Activated CD4-positive, alpha-beta T cell treated with anti-CD3 and anti-CD28 coated beads, Interleukin-2, amount 10 ng/mL, durations not matched to agents 24 days and 14 days (primary cell): ENCODE measurements at regions not wholly inside any gene's neighbourhood (a gene's known extent, or its start where the extent isn't known, plus 50 kb on each side); places are given as distances from the start of the nearest gene placed in this dataset.

Source experiments
- DNase-seq: peaks from one replicate; pipeline ENCODE4 v3.0.0; 2022
- H3K27ac Mint-ChIP-seq: one replicate; pipeline ENCODE4 v1.8.0; 2022; ENCODE audit warnings: mild to moderate bottlenecking, mixed read lengths
- H3K27me3 Mint-ChIP-seq: one replicate; pipeline ENCODE4 v1.8.0; 2022; ENCODE audit warnings: mixed read lengths
- H3K36me3 Mint-ChIP-seq: one replicate; pipeline ENCODE4 v1.8.0; 2022; ENCODE audit warnings: low read depth, mild to moderate bottlenecking, mixed read lengths
- H3K4me1 Mint-ChIP-seq: one replicate; pipeline ENCODE4 v1.8.0; 2021; ENCODE audit warnings: mixed read lengths
- H3K4me3 Mint-ChIP-seq: one replicate; pipeline ENCODE4 v1.8.0; 2022; ENCODE audit warnings: mild to moderate bottlenecking, moderate library complexity, mixed read lengths
- H3K9me3 Mint-ChIP-seq: one replicate; pipeline ENCODE4 v1.8.0; 2021; ENCODE audit warnings: mixed read lengths
- intact Hi-C: fragments of 100-400 bp; cut with micrococcal nuclease; formaldehyde crosslinking; loops from one replicate; pipeline ENCODE4 v1.15.1; 2023

DNA sequence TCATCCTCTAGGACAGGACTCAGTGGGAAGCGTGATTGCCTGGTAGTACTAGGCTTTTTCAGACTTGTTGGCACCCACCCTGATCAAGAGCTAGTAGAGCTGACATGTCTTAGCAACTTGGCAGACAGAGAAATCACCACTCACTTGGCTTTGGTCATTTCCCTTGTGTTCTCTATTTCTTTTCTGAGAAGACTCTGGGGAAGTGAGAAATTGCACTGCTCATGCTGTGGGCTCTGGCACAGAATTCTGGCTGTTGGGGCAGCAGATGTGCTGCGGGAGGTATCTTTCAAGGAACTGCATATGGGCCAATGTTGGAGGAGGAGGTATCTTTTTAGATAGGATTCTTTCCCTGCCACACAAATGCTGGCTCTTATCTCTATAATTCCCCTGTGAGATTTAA lies 529.1 kb upstream of the MEX3C start:
- H3K4me3 Mint-ChIP-seq = no peak overlapping the region
- no peak for DNase-seq
- H3K4me1 Mint-ChIP-seq = no peaks in the 10 kb centered on the region
- intact Hi-C loops = no loop called here
- no peaks in the 10 kb centered on the region for H3K27me3 Mint-ChIP-seq
- H3K36me3 Mint-ChIP-seq = no peaks in the 10 kb centered on the region
- no peaks in the 10 kb centered on the region for H3K9me3 Mint-ChIP-seq
- H3K27ac Mint-ChIP-seq = no peak overlapping the region

DNA sequence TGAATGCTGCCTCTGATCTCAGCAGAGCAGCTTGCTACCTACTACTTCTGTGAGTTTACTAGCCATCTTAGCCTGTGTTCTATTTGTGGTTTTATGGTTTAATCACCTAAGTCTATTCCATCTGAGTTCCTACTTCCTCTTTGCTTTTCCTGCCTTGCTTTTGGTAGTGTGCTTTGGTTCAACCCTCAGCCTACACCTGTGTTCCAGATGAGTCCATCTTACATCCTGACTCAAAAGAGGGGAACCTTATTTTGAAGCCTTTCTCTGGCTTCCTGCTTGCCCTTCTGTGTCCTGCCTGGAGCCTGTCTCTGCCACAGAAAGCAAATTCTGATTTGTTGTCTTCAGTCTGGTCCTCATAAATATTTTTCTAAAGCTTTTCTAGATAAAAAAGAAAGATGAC lies 530.3 kb upstream of the MEX3C start:
- H3K36me3 Mint-ChIP-seq = no peaks in the 10 kb centered on the region
- no peaks in the 10 kb centered on the region for H3K9me3 Mint-ChIP-seq
- intact Hi-C loops = no loop called here
- no peaks in the 10 kb centered on the region for H3K27me3 Mint-ChIP-seq
- H3K27ac Mint-ChIP-seq = no peak overlapping the region
- no peak overlapping the region for H3K4me3 Mint-ChIP-seq
- H3K4me1 Mint-ChIP-seq = no peaks in the 10 kb centered on the region
- no peak for DNase-seq

DNA sequence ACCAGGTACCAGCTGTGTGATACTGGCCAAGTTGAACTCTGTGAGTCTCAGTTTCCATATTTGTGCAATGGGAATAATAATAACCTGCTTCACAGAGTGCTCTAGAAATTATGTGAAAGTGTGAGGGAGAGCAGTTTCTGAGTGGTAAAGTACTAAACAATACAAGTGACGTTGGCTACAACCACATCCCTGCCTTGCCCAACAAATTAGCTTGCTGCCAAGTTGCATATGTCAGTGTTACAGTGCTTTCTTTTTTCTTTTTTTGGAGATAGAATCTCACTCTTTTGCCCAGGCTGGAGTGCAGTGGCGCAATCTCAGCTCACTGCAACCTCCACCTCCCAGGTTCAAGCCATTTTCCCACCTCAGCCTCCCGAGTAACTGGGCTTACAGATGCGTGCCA lies 533.6 kb upstream of the MEX3C start:
- intact Hi-C loops = no loop called here
- Mint-ChIP-seq H3K36me3 (no peaks in the 10 kb centered on the region), H3K4me1 (no peaks in the 10 kb centered on the region), H3K4me3 (no peak overlapping the region), H3K27me3 (no peaks in the 10 kb centered on the region), H3K9me3 (no peaks in the 10 kb centered on the region), H3K27ac (no peak overlapping the region)
- DNase-seq = no peak

DNA sequence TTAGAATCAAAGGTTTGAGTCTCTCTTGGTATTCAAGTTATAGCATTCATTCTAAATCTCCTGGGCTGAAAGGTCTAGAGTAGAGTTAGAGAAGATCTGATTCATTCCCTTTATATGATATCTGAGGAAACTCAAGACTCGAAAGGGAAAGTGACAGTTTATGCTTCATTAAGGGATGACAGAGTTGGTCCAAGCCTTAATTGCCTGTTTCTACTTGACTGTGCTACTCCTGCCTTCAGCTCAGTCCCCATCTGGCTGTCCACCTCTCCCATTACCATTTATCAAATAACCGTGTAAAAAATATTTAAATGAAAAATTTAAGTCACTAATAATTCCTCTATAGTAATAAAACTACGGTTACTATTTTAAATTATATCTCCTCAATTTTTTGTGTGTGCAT lies 537.1 kb upstream of the MEX3C start:
- DNase-seq = no peak
- no peaks in the 10 kb centered on the region for H3K36me3 Mint-ChIP-seq
- intact Hi-C loops = no loop called here
- no peaks in the 10 kb centered on the region for H3K4me1 Mint-ChIP-seq
- H3K27ac Mint-ChIP-seq = no peak overlapping the region
- H3K4me3 Mint-ChIP-seq = no peak overlapping the region
- no peaks in the 10 kb centered on the region for H3K27me3 Mint-ChIP-seq
- no peaks in the 10 kb centered on the region for H3K9me3 Mint-ChIP-seq

DNA sequence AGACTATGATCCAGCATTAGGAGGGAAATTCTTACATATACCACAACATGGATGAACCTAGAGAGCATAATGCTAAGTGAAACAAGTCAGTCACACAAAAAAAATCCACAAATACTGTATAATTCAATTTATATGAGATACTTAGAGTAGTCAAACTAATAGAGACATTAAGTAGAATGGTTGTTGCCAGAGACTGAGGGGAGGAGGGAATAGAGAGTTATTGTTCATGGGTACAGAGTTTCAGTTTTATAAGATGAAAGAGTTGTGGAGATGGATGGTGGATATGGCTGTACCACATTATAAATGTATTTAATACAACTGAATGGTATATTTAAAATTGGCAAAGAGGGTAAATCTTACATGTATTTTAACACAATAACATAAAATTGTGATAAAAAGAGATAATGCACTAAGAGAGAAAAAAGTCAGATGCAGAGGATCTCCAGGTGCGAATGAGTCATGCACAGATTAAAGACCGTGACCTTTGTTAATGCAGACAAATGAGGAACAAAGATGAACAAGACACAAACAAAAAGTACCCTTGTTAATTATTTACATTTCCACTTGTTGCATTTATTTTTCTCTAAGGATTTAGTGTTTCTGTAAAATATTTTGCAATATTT lies 541.7 kb upstream of the MEX3C start:
- no peaks in the 10 kb centered on the region for H3K27me3 Mint-ChIP-seq
- no peaks in the 10 kb centered on the region for H3K9me3 Mint-ChIP-seq
- H3K27ac Mint-ChIP-seq = no peak overlapping the region
- H3K4me3 Mint-ChIP-seq = no peak overlapping the region
- intact Hi-C loops = no loop called here
- no peaks in the 10 kb centered on the region for H3K4me1 Mint-ChIP-seq
- no peaks in the 10 kb centered on the region for H3K36me3 Mint-ChIP-seq
- no peak for DNase-seq

DNA sequence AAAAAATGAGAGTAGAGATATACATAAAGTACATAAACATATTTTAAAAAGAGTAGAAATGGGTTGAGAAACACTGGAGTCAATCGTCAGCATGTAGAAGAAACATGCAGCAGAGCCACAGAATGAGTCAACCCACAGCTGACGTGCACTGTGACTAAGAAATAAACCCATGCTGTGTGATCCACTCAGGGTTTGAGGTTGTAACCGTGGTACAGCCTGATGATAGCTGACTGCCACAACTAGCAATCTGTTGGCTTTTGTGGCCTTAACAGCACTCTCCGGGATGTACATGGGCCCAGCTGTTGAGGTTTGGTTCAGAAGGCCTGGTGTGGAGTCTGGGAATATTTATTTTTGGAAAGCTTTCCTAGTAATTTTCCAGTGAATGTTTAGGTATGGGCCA lies 554.4 kb upstream of the MEX3C start:
- Mint-ChIP-seq H3K4me1 (no peaks in the 10 kb centered on the region), H3K27me3 (no peaks in the 10 kb centered on the region), H3K36me3 (no peaks in the 10 kb centered on the region), H3K27ac (no peak overlapping the region), H3K9me3 (no peaks in the 10 kb centered on the region), H3K4me3 (no peak overlapping the region)
- no peak for DNase-seq
- intact Hi-C loops = no loop called here

DNA sequence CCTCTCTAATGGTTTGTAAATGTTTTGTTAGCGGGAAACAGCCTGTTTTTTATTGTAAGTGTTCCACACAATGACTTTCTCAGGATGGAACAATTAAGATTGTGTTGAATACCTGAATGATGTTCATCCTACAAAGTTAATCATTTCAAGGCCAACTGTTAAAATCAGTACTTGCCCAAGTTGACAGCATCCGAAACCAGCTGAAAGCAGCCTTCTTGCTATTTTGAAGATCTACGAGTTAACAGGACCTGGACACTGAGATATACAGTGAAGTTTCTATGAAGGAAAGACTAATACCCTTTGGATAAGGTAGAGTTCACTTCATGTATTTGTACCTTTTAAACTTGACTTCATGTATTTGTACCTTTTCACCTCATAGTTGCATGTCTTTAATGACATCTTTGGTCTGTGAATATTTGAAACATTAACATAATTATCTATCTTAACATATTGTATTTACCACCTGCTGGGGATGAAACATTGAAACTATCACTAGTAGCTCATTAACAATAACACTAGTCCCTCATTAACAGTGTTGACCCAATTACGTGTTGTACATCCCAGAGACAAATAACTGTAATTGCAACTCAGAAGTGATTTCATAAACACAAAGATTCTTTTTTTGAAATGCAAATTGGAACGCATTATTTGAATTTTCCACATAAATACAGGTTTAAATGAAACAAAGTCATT lies 556.0 kb upstream of the MEX3C start:
- DNase-seq = no peak
- no peaks in the 10 kb centered on the region for H3K27me3 Mint-ChIP-seq
- no peak overlapping the region for H3K4me3 Mint-ChIP-seq
- H3K9me3 Mint-ChIP-seq = no peaks in the 10 kb centered on the region
- intact Hi-C loops = no loop called here
- H3K4me1 Mint-ChIP-seq = no peaks in the 10 kb centered on the region
- no peak overlapping the region for H3K27ac Mint-ChIP-seq
- H3K36me3 Mint-ChIP-seq = no peaks in the 10 kb centered on the region

DNA sequence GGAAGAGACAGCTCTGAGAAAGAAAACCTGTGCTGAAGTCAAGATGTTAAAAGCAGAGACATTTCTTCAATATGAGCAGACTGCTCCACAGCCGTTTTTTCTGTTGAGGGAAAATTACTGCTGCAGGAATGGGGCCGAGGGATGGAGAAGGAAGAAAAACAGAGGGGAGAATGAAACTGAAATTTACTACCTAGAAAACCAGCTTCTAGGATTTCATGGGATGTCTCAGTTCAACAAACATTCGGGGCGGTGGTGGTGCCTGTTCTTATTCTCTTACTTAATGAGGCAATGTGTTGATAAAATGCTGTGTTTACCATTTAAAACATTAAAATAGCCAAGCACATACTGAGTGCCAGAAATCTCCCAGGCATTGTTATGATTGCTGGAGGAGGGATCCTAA lies 557.1 kb upstream of the MEX3C start:
- no peak overlapping the region for H3K27ac Mint-ChIP-seq
- no peaks in the 10 kb centered on the region for H3K27me3 Mint-ChIP-seq
- H3K36me3 Mint-ChIP-seq = no peaks in the 10 kb centered on the region
- no peak overlapping the region for H3K4me3 Mint-ChIP-seq
- DNase-seq = no peak
- no peaks in the 10 kb centered on the region for H3K4me1 Mint-ChIP-seq
- no peaks in the 10 kb centered on the region for H3K9me3 Mint-ChIP-seq
- intact Hi-C loops = no loop called here

DNA sequence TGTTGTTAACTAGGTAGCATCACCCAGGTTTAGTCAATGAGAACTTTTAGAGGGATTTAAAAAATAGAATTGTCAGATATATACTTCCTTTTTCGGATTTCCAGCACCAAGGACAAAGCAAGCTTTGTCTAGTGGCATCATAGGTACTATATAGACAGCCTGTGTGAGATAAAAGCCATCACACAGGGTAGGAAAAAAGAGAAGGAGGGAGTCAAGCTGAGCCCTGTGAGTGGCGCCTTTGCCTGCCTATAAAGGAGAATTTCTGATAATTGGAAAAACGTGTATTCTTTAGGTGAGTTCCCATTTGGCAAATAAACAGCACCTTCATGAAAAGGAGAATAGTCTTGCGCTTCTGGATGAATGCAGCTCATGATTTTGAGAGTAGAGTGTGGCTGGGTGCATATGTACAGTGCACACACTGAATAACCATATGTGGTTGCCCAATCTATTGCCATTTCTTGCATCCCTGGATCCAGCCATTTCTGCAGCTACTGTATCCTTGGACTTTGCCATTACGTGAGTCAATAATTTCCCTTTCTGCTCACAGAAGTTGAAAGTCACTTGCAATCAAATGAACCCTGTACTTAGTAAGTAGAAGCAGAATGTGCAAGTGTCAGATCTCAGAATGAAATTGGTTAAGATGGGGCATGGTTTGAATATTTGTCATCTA lies 559.9 kb upstream of the MEX3C start:
- no peaks in the 10 kb centered on the region for H3K9me3 Mint-ChIP-seq
- H3K4me1 Mint-ChIP-seq = no peaks in the 10 kb centered on the region
- no peak for DNase-seq
- no peak overlapping the region for H3K27ac Mint-ChIP-seq
- no peak overlapping the region for H3K4me3 Mint-ChIP-seq
- H3K36me3 Mint-ChIP-seq = no peaks in the 10 kb centered on the region
- intact Hi-C loops = no loop called here
- no peaks in the 10 kb centered on the region for H3K27me3 Mint-ChIP-seq

DNA sequence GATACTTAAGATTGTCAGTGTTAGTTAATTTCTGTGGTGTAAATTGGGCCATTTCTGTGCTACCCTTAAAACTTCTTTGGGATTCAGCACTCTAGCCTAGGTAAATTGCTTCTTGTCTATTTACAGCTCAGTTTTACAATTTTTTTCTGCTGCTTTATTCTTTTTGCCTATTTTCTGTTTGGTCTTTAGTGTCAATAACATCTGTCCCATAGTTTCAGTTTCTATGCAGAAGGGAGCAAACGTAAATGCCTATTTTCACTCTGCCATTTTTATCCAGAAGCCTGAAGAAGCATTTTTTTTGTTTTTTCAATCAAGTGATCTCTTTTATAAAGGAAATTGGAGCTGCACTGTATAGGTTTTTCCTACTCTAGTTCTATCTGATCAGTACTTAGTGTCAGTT lies 564.9 kb upstream of the MEX3C start:
- intact Hi-C loops = no loop called here
- Mint-ChIP-seq H3K4me3 (no peak overlapping the region), H3K27me3 (no peaks in the 10 kb centered on the region), H3K9me3 (no peaks in the 10 kb centered on the region), H3K27ac (no peak overlapping the region), H3K4me1 (no peaks in the 10 kb centered on the region), H3K36me3 (no peaks in the 10 kb centered on the region)
- no peak for DNase-seq

DNA sequence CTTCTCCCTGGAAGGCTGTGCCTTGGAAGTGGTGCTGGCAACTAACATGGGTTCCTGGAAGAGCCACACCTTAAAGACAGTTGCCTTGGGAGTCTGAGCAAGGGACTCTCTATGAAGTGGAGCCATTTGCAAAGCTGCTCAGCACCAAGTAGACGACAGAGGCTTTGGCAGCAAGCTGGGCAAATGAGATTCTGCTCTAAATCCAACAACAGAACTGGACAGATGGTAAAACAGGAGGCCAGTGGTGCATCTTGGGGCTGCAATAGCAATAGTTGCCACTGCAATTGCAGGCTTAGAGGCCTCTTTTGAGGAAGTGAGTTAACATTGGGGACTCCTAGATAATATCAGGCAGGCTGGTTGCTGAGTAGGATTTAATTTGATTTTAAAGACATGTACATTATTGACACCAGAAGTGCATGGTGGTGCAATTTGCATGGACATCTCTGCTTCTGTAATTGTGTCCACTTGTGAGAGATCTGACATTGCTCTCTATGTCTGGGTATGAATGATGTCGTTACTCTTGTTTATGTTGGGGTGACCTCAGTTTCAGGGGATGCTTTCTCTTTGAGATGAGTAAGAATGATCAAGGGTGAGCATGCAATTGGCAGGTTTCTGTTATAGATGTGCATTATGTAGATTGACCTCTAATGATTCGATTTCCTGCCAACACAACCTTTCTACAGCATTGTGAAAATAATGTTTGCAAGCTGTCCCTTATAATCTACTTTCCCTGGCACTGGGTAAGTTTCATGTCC lies 568.3 kb upstream of the MEX3C start:
- no peaks in the 10 kb centered on the region for H3K9me3 Mint-ChIP-seq
- intact Hi-C loops = no loop called here
- no peak for DNase-seq
- no peak overlapping the region for H3K27ac Mint-ChIP-seq
- H3K36me3 Mint-ChIP-seq = no peaks in the 10 kb centered on the region
- no peaks in the 10 kb centered on the region for H3K27me3 Mint-ChIP-seq
- H3K4me1 Mint-ChIP-seq = no peaks in the 10 kb centered on the region
- H3K4me3 Mint-ChIP-seq = no peak overlapping the region

DNA sequence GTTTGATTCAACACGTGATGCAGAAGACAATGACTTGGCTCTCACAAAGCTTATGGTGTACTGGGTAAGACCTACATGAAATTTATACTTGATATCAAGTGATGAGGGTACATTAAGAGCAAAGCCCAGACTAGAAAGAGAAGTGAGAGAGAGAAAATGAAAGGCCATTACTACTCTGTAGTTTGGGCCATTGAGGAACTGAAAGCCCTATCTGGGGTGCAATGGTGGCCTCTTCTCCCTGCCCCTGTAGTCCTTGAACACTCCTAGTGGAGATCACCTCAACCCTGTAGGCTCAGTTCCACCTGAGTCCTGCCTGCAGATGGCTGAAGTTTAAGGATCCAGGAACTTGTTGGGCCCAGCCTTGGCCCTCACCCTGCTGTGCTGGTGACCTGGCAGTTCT lies 569.8 kb upstream of the MEX3C start:
- no peaks in the 10 kb centered on the region for H3K27me3 Mint-ChIP-seq
- DNase-seq = no peak
- H3K27ac Mint-ChIP-seq = no peak overlapping the region
- no peaks in the 10 kb centered on the region for H3K9me3 Mint-ChIP-seq
- intact Hi-C loops = no loop called here
- H3K4me1 Mint-ChIP-seq = no peaks in the 10 kb centered on the region
- H3K4me3 Mint-ChIP-seq = no peak overlapping the region
- H3K36me3 Mint-ChIP-seq = no peaks in the 10 kb centered on the region

DNA sequence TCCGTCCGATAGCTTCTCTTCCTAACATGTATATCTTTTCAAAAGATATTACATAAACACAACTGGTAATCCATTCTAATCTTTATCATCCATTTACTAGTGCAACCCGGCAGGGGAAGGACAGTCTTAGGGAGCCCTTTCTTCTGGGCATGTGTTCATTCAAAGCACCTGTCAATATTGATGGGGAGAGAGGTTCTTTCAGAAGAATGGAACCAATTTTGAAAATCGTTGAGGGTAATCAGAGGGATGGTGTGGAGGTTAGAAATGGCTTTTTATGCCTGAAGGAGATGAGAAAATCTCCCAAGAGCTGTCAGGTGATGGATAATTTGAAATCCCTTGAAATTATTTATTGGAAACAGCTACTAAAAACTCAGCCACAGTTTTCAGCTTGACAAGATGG lies 561.9 kb upstream of the DCC start:
- Mint-ChIP-seq H3K4me1 (no peaks in the 10 kb centered on the region), H3K27ac (no peak overlapping the region), H3K4me3 (no peak overlapping the region), H3K36me3 (no peaks in the 10 kb centered on the region), H3K27me3 (no peaks in the 10 kb centered on the region), H3K9me3 (no peaks in the 10 kb centered on the region)
- intact Hi-C loops = no loop called here
- DNase-seq = no peak

DNA sequence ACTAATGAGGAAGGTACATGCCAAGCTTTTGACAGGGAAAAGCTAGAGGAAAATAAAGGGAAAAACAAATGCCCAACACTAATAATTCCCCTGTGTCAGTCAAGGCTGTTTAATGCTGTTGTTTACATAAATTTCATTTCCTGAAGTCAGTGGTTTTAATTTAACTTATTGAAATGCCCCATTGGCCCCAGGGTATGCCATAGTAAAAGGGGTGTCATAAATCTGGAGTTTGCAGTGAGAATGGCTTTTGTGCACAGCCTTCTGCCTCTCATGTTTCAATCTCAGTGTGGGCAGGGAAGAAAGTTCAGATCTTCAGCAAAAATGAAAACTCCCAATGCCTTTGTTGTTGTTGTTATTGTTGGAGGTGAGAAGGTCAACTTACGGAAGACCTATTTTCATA lies 550.1 kb upstream of the DCC start:
- Mint-ChIP-seq H3K9me3 (no peaks in the 10 kb centered on the region), H3K4me3 (no peak overlapping the region), H3K27me3 (no peaks in the 10 kb centered on the region), H3K36me3 (no peaks in the 10 kb centered on the region), H3K4me1 (no peaks in the 10 kb centered on the region), H3K27ac (no peak overlapping the region)
- no peak for DNase-seq
- intact Hi-C loops = no loop called here
